Thyroid gland (tissue), 4 donors: ENCODE measurements at regions not wholly inside any gene's neighbourhood (a gene's known extent, or its start where the extent isn't known, plus 50 kb on each side); places are given as distances from the start of the nearest gene placed in this dataset.
"Not testable (repeated sequence)": the region's sequence is repeated elsewhere in the genome, so short reads cannot be mapped to it uniquely, and the experiment has no call there.

Experiments used
- DNase-seq, 2 donors: peaks; one replicate each; pipeline ENCODE4 v3.0.0-alpha.2; 2019
- H3K27ac ChIP-seq, 3 donors: fragments of 200-600 bp; sonication (generic); 1 replicate in 2 of 3; 2 replicates in 1 of 3; pipeline ENCODE4 v1.5.1; 2016 to 2019; ENCODE audit warnings: mild to moderate bottlenecking in 1 of 3, moderate library complexity in 1 of 3
- H3K27me3 ChIP-seq: fragments of 200-600 bp; sonication (generic); one replicate; pipeline ENCODE4 v1.5.1; 2019
- H3K36me3 ChIP-seq, 2 donors: fragments of 200-600 bp; sonication (generic); one replicate each; pipeline ENCODE4 v1.5.1; 2016 to 2019
- H3K4me1 ChIP-seq, 2 donors: fragments of 200-600 bp; sonication (generic); one replicate each; pipeline ENCODE4 v1.5.1; 2017 to 2019
- H3K4me3 ChIP-seq, 3 donors: fragments of 200-600 bp; sonication (generic); replicated peaks in 1 of 3; 1 replicate in 2 of 3; 2 replicates in 1 of 3; pipeline ENCODE4 v1.5.1; 2016; ENCODE audit warnings: mild to moderate bottlenecking in 1 of 3
- H3K9me3 ChIP-seq: fragments of 200-600 bp; sonication (generic); one replicate; pipeline ENCODE4 v1.5.1; 2017
- POLR2A ChIP-seq, 2 donors: fragments of 450-650 bp; IDR thresholded peaks; one replicate each; pipeline ENCODE4 v1.6.1; 2017; ENCODE audit warnings: antibody characterized with exemption in 2 of 2, mild to moderate bottlenecking in 2 of 2, moderate library complexity in 1 of 2
- WGBS, 2 donors: methylation state at CpG; one replicate each; pipeline ENCODE4 v1.1.5; 2017; 5-methylcytosine and 5-hydroxymethylcytosine counted together
- intact Hi-C: fragments of 100-400 bp; cut with DNase I; formaldehyde crosslinking; loops from one replicate; pipeline ENCODE4 v1.15.1; 2023
- TF ChIP-seq, protein P1 (sequence below), 6 experiments: fragments of 200-600 bp in 3 of 6; fragments of 450-650 bp in 3 of 6; sonication (generic) in 3 of 6; IDR thresholded peaks; one replicate each; pipeline ENCODE4 v1.5.1; 2016 to 2019; ENCODE audit warnings: antibody characterized with exemption in 6 of 6, mild to moderate bottlenecking in 2 of 6, inconsistent platforms in 1 of 6, moderate library complexity in 1 of 6

GRCh38 chr5:152650413-152650812, 245.3 kb upstream of the NMUR2 start:
- no peak overlapping the region for H3K27ac ChIP-seq
- WGBS, 2 donors: 82 to 89% methylated on average over 3 of the region's 3 CpGs
- intact Hi-C loops: no loop called here

DNA sequence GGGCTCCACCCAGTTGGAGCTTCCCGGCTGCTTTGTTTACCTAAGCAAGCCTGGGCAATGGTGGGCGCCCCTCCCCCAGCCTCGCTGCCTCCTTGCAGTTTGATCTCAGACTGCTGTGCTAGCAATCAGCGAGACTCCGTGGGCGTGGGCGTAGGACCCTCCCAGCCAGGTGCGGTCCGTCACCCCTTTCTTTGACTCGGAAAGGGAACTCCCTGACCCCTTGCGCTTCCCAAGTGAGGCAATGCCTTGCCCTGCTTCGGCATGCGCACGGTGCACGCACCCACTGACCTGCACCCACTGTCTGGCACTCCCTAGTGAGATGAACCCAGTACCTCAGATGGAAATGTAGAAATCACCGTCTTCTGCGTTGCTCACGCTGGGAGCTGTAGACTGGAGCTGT, 254.4 kb upstream of the NMUR2 start:
- H3K4me1 ChIP-seq, H3K27ac ChIP-seq, DNase-seq, H3K36me3 ChIP-seq, H3K4me3 ChIP-seq, H3K9me3 ChIP-seq, intact Hi-C loops, H3K27me3 ChIP-seq: not testable (repeated sequence)
- 75 to 96% methylated on average over 15 to 18 of the region's 18 CpGs for WGBS, 2 donors

More at GRCh38 chr5:152650413-152650812, 245.3 kb upstream of the NMUR2 start:
- Histone ChIP-seq H3K4me1 (no peaks in the 10 kb centered on the region), H3K4me3 (no peak overlapping the region), H3K27me3 (no peaks in the 10 kb centered on the region), H3K9me3 (no peaks in the 10 kb centered on the region), H3K36me3 (no peaks in the 10 kb centered on the region)
- no peak for TF ChIP-seq POLR2A (IDR thresholded peaks at IDR 0.05)
- TF ChIP-seq, protein P1, sequence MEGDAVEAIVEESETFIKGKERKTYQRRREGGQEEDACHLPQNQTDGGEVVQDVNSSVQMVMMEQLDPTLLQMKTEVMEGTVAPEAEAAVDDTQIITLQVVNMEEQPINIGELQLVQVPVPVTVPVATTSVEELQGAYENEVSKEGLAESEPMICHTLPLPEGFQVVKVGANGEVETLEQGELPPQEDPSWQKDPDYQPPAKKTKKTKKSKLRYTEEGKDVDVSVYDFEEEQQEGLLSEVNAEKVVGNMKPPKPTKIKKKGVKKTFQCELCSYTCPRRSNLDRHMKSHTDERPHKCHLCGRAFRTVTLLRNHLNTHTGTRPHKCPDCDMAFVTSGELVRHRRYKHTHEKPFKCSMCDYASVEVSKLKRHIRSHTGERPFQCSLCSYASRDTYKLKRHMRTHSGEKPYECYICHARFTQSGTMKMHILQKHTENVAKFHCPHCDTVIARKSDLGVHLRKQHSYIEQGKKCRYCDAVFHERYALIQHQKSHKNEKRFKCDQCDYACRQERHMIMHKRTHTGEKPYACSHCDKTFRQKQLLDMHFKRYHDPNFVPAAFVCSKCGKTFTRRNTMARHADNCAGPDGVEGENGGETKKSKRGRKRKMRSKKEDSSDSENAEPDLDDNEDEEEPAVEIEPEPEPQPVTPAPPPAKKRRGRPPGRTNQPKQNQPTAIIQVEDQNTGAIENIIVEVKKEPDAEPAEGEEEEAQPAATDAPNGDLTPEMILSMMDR (IDR thresholded peaks at IDR 0.05): no peak
- no peak for DNase-seq

DNA sequence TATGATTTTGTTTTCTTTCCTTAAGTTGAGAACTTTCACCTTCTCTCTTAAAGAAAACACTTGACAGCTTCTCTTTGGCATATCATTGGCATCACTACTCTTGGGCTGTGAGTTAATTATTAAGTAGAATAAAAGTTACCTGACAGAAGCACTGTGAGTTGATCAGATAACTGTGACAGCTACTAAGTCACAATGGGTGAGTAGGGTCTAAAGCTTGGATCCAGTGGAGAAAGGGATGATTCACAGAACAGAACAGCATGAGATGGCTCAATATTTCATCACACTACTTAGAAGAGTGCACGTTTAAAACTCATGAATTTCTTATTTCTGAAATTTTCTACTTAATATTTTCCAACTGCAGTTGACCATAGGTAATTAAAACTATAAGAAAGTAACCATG, 268.5 kb upstream of the NMUR2 start:
- Histone ChIP-seq H3K27me3 (no peaks in the 10 kb centered on the region), H3K36me3 (no peaks in the 10 kb centered on the region), H3K4me1 (no peaks in the 10 kb centered on the region), H3K27ac (no peak overlapping the region), H3K9me3 (no peaks in the 10 kb centered on the region), H3K4me3 (no peak overlapping the region)
- intact Hi-C loops: no loop called here
- 83 to 86% methylated on average over 1 of the region's 1 CpG for WGBS, 2 donors
- no peak for DNase-seq
- TF ChIP-seq, protein P1 (IDR thresholded peaks at IDR 0.05): no peak
- TF ChIP-seq POLR2A (IDR thresholded peaks at IDR 0.05): no peak

DNA sequence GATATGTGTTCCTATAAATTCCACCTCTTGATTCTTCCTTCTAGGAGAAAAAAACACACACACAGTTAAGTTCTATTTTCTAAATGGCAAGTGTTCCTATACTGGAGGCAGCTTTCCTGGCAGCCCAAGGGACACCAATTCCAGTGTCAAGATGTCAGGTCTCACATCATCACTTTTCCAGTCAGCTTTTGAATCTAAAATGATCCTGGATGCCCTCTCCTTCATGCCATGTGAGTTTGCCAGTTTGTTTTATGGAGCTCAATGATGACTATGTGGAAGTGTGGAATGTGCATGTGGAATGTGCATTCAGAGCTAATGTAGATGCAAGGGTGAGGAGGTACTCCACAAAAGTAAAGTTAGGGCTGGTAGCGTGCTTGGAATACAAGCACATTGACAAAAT, 269.3 kb upstream of the NMUR2 start:
- WGBS, 2 donors: 87 to 92% methylated on average over 1 of the region's 1 CpG
- Histone ChIP-seq H3K4me1 (no peaks in the 10 kb centered on the region), H3K4me3 (no peak overlapping the region), H3K36me3 (no peaks in the 10 kb centered on the region), H3K9me3 (no peaks in the 10 kb centered on the region), H3K27me3 (no peaks in the 10 kb centered on the region), H3K27ac (no peak overlapping the region)
- intact Hi-C loops: no loop called here
- DNase-seq: no peak
- TF ChIP-seq, protein P1 (IDR thresholded peaks at IDR 0.05): no peak

DNA sequence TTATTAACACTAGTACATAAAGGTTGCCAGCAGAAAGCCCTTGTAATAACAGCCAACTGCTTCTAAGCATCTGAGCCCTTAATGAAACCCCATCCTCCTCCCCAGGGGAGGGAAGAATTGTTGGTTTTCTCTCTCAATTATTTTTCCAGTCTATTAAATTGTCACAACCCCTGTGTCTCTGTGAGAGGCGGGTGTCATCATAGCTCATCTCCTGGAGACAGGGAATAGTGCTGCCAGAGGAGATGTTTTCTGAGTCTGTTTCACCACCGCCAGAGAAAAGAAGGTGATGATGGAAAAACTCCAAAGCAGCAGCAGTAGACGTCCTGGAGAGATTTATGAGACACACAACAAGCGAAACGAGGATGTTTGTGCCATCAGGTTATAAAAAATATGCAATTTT, 271.1 kb upstream of the NMUR2 start:
- WGBS, 2 donors: 62 to 69% methylated on average over 5 of the region's 5 CpGs
- intact Hi-C loops: no loop called here

More for the DNA sequence above, 271.1 kb upstream of the NMUR2 start:
- H3K27ac ChIP-seq: no peak overlapping the region
- H3K4me1 ChIP-seq: no peaks in the 10 kb centered on the region
- no peak for TF ChIP-seq POLR2A (IDR thresholded peaks at IDR 0.05)
- TF ChIP-seq, protein P1 (IDR thresholded peaks at IDR 0.05): no peak
- no peaks in the 10 kb centered on the region for H3K27me3 ChIP-seq
- DNase-seq: no peak
- H3K36me3 ChIP-seq: no peaks in the 10 kb centered on the region
- H3K9me3 ChIP-seq: no peaks in the 10 kb centered on the region
- no peak overlapping the region for H3K4me3 ChIP-seq
